ENCODE measurements at regions not wholly inside any gene's neighbourhood (a gene's known extent, or its start where the extent isn't known, plus 50 kb on each side); places are given as distances from the start of the nearest gene placed in this dataset.

GRCh38 chr4:33407496-33407895 lies 2687.3 kb downstream of the PCDH7 start:
- ChIA-PET POLR2A (no interaction called here), CTCF (ENCODE audit: unreplicated experiment) (no interaction called here)
- no peak overlapping the region for H3K4me2 ChIP-seq (ENCODE audit: low read length)
- no peaks in the 10 kb centered on the region for H3K9me2 ChIP-seq (ENCODE audit: insufficient read depth, low read length)
- no peak for DNase-seq (ENCODE audit: low spot score)
- H3K27ac ChIP-seq (ENCODE audit: low read depth, low read length, poor library complexity, severe bottlenecking) = no peak overlapping the region
- no peak overlapping the region for H2AFZ ChIP-seq (ENCODE audit: low read length)
- H3K4me1 ChIP-seq (ENCODE audit: insufficient read depth, low read length, poor library complexity, severe bottlenecking) = no peaks in the 10 kb centered on the region
- no peak for TF ChIP-seq EZH2phosphoT487 (IDR thresholded peaks at IDR 0.05; ENCODE audit: borderline replicate concordance, low read depth, low read length)
- TF ChIP-seq CTCF (conservative IDR thresholded peaks at IDR 0.05; ENCODE audit: low read length) = no peak
- no peak overlapping the region for H3K4me3 ChIP-seq (ENCODE audit: low read depth, low read length, poor library complexity, severe bottlenecking)
- H3K79me2 ChIP-seq (ENCODE audit: insufficient read depth, low read depth, low read length) = no peaks in the 10 kb centered on the region
- BruUV-seq (replicated peaks) = no TSS peak
- intact Hi-C loops (cut with micrococcal nuclease; ENCODE audit: unreplicated experiment) = no loop called here
- no peaks in the 10 kb centered on the region for H4K20me1 ChIP-seq (ENCODE audit: insufficient read depth, low read length)
- H3K36me3 ChIP-seq (ENCODE audit: insufficient read depth, low read length) = no peaks in the 10 kb centered on the region
- no peaks in the 10 kb centered on the region for H3K9me3 ChIP-seq (ENCODE audit: low read length)

- H3K4me2 ChIP-seq (ENCODE audit: low read length) = no peak overlapping the region
- TF ChIP-seq EZH2phosphoT487 (IDR thresholded peaks at IDR 0.05; ENCODE audit: borderline replicate concordance, low read depth, low read length) = no peak
- TF ChIP-seq CTCF (conservative IDR thresholded peaks at IDR 0.05; ENCODE audit: low read length) = no peak
- intact Hi-C loops (cut with micrococcal nuclease; ENCODE audit: unreplicated experiment) = no loop called here
- H3K27ac ChIP-seq (ENCODE audit: low read depth, low read length, poor library complexity, severe bottlenecking) = no peak overlapping the region
- no peaks in the 10 kb centered on the region for H3K9me2 ChIP-seq (ENCODE audit: insufficient read depth, low read length)
- H4K20me1 ChIP-seq (ENCODE audit: insufficient read depth, low read length) = no peaks in the 10 kb centered on the region
- ChIA-PET CTCF (ENCODE audit: unreplicated experiment) (no interaction called here), POLR2A (interaction anchor here (0.6 kb wide), 1 partner anchor 20 kb away, joined by 3 read pairs; no protein-coding TSS in a partner anchor)
- no peak for DNase-seq (ENCODE audit: low spot score)
- no peaks in the 10 kb centered on the region for H3K79me2 ChIP-seq (ENCODE audit: insufficient read depth, low read depth, low read length)
- 0 out of 2 replicates have a peak, but pooled peaks cover 8% of the 10 kb centered on the region for H3K9me3 ChIP-seq (ENCODE audit: low read length)
- H3K36me3 ChIP-seq (ENCODE audit: insufficient read depth, low read length) = no peaks in the 10 kb centered on the region
- H2AFZ ChIP-seq (ENCODE audit: low read length) = no peak overlapping the region
- H3K4me3 ChIP-seq (ENCODE audit: low read depth, low read length, poor library complexity, severe bottlenecking) = no peak overlapping the region
- no TSS peak for BruUV-seq (replicated peaks)
- no peaks in the 10 kb centered on the region for H3K4me1 ChIP-seq (ENCODE audit: insufficient read depth, low read length, poor library complexity, severe bottlenecking)
Measured at GRCh38 chr4:33411182-33411581, 2691.0 kb downstream of the PCDH7 start.

- no peaks in the 10 kb centered on the region for H3K9me2 ChIP-seq (ENCODE audit: insufficient read depth, low read length)
- no peak overlapping the region for H3K4me2 ChIP-seq (ENCODE audit: low read length)
- H3K9me3 ChIP-seq (ENCODE audit: low read length) = no peaks in the 10 kb centered on the region
- no peaks in the 10 kb centered on the region for H3K4me1 ChIP-seq (ENCODE audit: insufficient read depth, low read length, poor library complexity, severe bottlenecking)
- no peak overlapping the region for H2AFZ ChIP-seq (ENCODE audit: low read length)
- no peaks in the 10 kb centered on the region for H3K36me3 ChIP-seq (ENCODE audit: insufficient read depth, low read length)
- TF ChIP-seq EZH2phosphoT487 (IDR thresholded peaks at IDR 0.05; ENCODE audit: borderline replicate concordance, low read depth, low read length) = no peak
- no peak for TF ChIP-seq CTCF (conservative IDR thresholded peaks at IDR 0.05; ENCODE audit: low read length)
- no peak for DNase-seq (ENCODE audit: low spot score)
- no TSS peak for BruUV-seq (replicated peaks)
- H3K27ac ChIP-seq (ENCODE audit: low read depth, low read length, poor library complexity, severe bottlenecking) = no peak overlapping the region
- CTCF ChIA-PET (ENCODE audit: unreplicated experiment) = no interaction called here
- POLR2A ChIA-PET = no interaction called here
- H3K4me3 ChIP-seq (ENCODE audit: low read depth, low read length, poor library complexity, severe bottlenecking) = no peak overlapping the region
- no peaks in the 10 kb centered on the region for H4K20me1 ChIP-seq (ENCODE audit: insufficient read depth, low read length)
- H3K79me2 ChIP-seq (ENCODE audit: insufficient read depth, low read depth, low read length) = no peaks in the 10 kb centered on the region
- intact Hi-C loops (cut with micrococcal nuclease; ENCODE audit: unreplicated experiment) = no loop called here
Measured at GRCh38 chr4:33421887-33422286, 2701.7 kb downstream of the PCDH7 start.
